IPS-18c (cell line): ENCODE measurements at regions not wholly inside any gene's neighbourhood (a gene's known extent, or its start where the extent isn't known, plus 50 kb on each side); places are given as distances from the start of the nearest gene placed in this dataset.

Experiments
- H3K4me3 ChIP-seq: 2 replicates; pipeline ENCODE4 v1.7.0; 2013; ENCODE audit warnings: low read depth, mild to moderate bottlenecking, low read length, moderate library complexity; ENCODE audit not compliant: insufficient read depth
- H3K9me3 ChIP-seq: one replicate; pipeline ENCODE4 v1.6.1; 2013; ENCODE audit warnings: mild to moderate bottlenecking, low read length, moderate library complexity; ENCODE audit not compliant: control insufficient read depth, insufficient read depth

DNA sequence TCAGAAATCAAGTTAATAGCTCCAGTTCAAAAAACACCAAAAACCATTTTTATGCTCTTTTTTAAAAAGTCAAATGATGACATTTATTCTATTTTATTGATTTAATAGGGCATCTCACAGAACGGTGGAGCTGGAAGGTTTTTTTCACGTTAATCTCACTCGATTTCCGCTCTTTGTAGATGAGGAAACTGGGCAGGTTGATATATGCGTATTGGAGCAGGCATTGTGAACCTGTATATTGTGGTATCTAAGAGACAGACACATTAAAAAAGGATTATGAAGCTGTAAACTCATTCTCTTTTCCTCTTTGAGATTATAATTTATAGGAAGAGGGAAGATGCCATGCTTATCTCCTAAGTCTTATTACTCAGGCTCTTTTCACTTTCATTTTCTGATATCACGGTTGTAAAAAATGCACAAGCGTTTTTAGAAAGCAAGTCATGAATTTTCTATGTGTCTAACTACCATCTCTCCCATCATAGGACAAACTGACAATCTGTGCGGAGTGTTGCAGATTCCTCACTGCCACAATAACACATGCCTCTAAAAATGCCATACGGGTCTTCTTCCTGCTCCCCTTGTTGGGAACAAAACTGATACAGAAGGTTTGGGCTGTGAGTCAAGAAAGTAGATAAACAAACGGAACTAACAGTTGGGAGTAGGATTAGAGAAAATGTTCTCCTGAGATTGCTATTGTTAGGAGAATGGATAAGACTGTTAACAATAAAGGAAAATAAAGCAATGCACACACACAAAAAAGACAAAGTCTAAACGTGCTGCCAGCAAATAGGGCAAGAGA lies 1997.7 kb downstream of the MAT2B start:
- Histone ChIP-seq H3K4me3 (no peak overlapping the region), H3K9me3 (no peaks in the 10 kb centered on the region)

DNA sequence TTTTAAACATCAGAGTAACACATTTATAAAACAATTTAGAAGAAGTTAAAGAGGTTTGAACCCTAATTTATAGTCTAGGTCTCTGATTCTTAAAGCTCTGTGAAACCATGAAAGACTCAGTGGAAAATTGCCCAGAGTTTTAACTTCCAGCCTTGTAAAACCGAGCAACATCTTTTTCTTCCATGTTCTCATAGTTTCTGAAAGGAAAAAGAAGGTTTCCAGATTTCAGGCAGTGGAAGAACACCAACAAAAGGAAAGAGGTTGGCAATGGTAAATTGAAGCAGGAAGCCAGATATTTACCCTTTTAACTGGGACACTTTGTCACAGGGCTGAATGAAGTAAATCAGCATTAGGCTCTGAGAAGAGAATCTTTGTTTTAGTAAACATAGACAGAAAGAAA lies 1999.3 kb downstream of the MAT2B start:
- Histone ChIP-seq H3K9me3 (no peaks in the 10 kb centered on the region), H3K4me3 (no peak overlapping the region)

DNA sequence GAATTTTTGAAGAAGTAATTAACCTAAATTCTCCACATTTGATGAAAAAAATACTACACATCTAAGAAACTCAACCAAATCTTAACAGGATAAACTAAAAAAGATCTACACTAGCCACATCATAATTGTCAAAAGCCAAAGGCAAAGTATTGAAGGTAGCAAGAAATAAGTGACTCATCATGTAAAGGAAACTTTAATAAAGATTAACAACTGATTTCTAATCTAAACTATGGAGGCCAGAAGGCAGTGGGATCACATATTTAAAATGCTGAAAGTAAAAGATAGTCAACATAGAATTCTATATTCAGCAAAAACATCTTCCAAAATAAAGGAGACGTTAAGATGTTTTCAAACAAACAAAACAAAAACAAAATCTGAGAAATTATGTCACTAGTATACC lies 2002.9 kb downstream of the MAT2B start:
- no peaks in the 10 kb centered on the region for H3K9me3 ChIP-seq

DNA sequence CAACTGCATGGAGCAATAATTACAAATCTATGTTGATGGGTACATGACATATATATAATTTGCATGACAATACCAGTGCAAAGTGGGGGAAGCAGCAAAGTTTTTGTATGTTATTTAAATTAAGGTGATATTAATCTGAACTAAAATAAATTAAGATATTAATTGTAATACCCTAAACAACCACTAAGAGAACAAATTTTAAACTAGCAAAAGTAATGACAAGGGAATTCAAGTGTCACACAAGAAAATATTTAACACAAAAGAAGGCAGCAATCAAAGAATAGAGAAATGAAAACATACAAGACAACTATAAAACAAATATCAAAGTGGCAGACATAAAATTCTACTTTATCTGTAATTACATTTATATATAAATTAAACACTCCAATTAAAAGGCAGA lies 2003.4 kb downstream of the MAT2B start:
- no peak overlapping the region for H3K4me3 ChIP-seq
- no peaks in the 10 kb centered on the region for H3K9me3 ChIP-seq

More for the DNA sequence above, 2002.9 kb downstream of the MAT2B start:
- no peak overlapping the region for H3K4me3 ChIP-seq

- Histone ChIP-seq H3K9me3 (no peaks in the 10 kb centered on the region), H3K4me3 (no peak overlapping the region)
These were observed 2016.6 kb downstream of the MAT2B start for GRCh38 chr5:165521816-165522610.

- Histone ChIP-seq H3K4me3 (no peak overlapping the region), H3K9me3 (no peaks in the 10 kb centered on the region)
These were observed 2019.9 kb downstream of the MAT2B start for GRCh38 chr5:165525271-165525670.

DNA sequence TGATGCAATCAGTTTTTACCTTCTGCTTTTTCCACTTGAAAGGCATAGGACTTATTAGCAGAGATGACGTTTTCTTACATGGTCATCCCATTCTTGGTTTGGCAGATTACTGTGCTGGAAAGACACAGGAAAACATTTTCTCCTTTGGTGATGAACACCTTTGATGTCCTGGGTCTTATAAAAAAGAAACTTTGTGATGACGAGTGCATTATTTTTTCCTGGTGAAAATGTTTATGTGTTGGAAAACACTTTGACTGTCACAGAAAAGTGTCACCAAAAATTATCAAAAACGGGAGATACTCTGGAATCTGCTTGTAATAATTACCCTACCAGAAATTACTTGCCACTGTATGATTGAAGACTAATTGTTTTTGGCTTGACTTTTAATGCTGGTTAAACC lies 2020.9 kb downstream of the MAT2B start:
- H3K9me3 ChIP-seq: no peaks in the 10 kb centered on the region

DNA sequence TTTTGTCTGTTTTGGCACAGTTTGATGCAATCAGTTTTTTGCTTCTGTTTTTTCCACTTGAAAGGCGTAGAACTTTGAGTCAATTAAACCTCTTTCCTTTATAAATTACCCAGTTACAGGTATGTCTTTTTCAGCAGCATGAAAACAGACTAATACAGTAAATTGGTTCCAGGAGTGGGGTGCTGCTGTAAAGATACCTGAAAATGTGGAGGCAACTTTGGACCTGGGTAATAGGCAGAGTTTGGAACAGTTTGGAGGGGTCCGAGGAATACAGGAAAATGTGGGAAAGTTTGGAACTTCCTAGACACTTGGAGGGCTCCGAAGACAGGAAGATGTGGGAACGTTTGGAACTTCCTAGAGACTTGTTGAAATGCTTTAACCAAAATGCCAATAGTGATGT lies 2022.2 kb downstream of the MAT2B start:
- Histone ChIP-seq H3K4me3 (no peak overlapping the region), H3K9me3 (no peaks in the 10 kb centered on the region)

More for the DNA sequence above, 2020.9 kb downstream of the MAT2B start:
- no peak overlapping the region for H3K4me3 ChIP-seq

GRCh38 chr5:165538065-165538464 lies 2032.6 kb downstream of the MAT2B start:
- Histone ChIP-seq H3K9me3 (no peaks in the 10 kb centered on the region), H3K4me3 (no peak overlapping the region)

- H3K4me3 ChIP-seq: no peak overlapping the region
- no peaks in the 10 kb centered on the region for H3K9me3 ChIP-seq
These were observed 2054.2 kb downstream of the MAT2B start for GRCh38 chr5:165559645-165560044.

- Histone ChIP-seq H3K4me3 (no peak overlapping the region), H3K9me3 (no peaks in the 10 kb centered on the region)
These were observed 2055.2 kb downstream of the MAT2B start for GRCh38 chr5:165560648-165561047.

DNA sequence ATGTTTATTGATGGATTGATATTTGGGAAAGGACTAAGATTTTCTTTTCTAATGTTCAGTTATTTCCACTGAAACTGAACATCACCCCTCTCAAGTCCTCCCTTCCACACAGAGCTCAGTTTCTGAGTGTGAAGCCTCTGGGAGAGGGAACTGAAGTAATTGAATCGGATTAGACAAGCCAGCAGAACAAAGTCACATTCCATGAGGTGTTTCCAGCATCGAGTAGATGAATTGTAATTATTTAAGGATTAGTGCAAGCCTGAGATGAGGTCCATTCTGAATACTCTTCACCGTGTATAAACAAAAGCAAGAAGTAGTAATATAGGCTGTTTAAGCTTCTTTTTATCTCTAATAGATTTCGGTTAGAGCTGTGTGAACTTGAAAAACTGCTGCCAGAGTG lies 2060.5 kb downstream of the MAT2B start:
- Histone ChIP-seq H3K4me3 (no peak overlapping the region), H3K9me3 (no peaks in the 10 kb centered on the region)

- H3K9me3 ChIP-seq: no peaks in the 10 kb centered on the region
- no peak overlapping the region for H3K4me3 ChIP-seq
These were observed 2064.1 kb downstream of the MAT2B start for GRCh38 chr5:165569551-165569950.

DNA sequence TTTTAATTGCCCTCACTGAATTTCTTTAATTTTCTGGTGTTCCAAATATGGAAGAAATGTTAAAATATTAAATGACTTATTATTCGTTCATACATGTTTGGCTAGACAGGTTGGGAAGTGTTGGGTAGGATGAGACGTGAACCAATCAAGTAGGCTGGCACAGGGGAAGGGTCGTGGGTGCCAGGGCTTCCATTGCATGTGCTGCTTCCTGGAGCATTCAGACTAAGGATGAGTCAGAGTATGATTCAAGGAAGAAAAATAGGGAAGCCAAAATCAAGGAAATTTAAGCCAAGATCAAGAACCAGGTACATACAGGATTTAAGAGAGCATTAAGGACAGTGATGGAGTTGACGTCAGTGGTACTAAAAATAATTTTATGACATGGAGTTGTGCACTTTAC lies 2068.0 kb downstream of the MAT2B start:
- no peak overlapping the region for H3K4me3 ChIP-seq
- H3K9me3 ChIP-seq: no peaks in the 10 kb centered on the region

DNA sequence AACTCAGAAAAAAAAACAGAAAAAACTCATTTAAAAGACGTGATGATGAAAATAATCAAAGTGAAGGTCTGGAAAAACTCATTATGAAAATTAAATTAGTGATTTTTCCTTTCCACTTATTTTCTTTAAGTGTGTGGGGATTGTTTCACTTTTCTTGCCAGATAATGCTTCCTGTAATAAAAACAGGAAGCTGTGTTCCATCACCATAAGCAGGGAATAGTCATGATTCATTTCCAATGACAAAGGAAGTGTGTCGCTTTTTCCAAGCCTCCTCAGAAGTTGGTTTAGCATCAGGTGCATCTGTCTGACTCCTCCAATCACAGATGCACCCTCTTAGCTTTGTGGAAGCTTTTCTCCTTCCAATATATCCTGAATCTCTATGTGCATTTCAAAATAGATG lies 2068.7 kb downstream of the MAT2B start:
- Histone ChIP-seq H3K9me3 (no peaks in the 10 kb centered on the region), H3K4me3 (no peak overlapping the region)

DNA sequence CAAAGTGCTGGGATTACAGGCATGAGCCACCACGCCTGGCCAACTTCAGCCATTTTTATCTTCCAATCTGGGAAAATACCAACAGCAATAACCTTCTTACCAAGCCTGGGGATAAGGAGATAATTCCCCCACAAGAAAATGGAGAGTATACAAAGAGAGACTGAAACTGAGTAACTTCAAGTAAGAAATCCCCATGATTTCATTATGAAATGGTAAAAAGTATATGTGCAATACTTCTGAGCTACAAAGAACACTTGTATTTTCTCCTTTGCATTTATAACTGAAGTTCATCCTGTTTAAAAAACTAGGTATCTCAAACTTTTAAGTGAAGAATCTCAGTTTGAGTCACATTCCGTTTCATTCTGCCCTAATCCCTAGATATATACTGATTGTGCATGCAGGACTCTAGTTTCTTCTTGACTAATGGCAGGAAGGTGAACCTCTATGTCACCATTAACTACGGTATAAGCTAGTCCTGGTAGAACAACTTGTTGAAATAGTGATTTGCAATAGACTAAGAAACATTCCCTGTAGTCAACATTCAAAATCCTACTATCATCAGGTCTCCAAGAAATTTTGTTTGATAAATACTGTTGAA lies 2071.4 kb downstream of the MAT2B start:
- H3K4me3 ChIP-seq: no peak overlapping the region

DNA sequence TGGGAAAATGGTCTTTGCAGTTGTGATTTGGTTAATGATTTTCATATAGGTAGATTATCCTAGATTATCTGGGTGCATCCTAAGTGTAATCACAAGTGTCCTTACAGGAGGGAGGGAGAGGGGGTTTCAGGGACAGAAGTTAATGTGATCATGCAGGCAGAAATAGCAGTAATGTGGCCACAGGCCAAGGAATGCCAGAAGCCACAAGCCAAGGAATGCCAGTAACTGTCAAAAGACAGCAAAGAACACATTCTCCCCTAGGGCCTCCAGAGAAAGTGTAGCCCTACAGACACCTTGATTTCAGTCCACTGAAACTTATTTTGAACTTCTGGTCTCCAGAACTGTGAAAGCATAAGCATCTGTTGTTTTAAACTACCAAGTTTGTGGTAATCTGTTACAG lies 2074.5 kb downstream of the MAT2B start:
- no peak overlapping the region for H3K4me3 ChIP-seq
- H3K9me3 ChIP-seq: no peaks in the 10 kb centered on the region

More for the DNA sequence above, 2071.4 kb downstream of the MAT2B start:
- no peaks in the 10 kb centered on the region for H3K9me3 ChIP-seq

DNA sequence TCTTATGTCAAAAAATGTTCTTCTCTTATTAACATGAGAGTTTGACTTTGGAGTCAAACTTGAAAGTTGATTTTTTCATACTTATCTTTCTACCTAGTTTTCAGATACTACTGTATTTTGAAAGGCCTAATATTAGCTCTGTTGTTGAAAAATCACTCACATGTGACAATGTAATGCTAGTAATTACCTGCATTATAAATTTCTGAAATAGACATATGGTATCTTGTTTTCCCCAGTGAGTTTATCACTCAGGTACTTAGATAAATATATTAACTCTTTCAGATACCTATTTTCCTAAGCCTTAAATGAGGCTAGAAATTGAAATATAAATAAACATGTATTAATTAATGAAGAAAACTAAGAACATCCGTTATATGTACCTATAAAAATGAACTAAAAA lies 2089.3 kb downstream of the MAT2B start:
- H3K4me3 ChIP-seq: no peak overlapping the region
- H3K9me3 ChIP-seq: no peaks in the 10 kb centered on the region
